A549 (cell line): ENCODE measurements at regions not wholly inside any gene's neighbourhood (a gene's known extent, or its start where the extent isn't known, plus 50 kb on each side); places are given as distances from the start of the nearest gene placed in this dataset.

ENCODE experiments used
- ATAC-seq, 2 experiments: fragments of 200-7000 bp in 1 of 2; fragments of >200 bp in 1 of 2; cut with Nextera tagmentation in 1 of 2; cut with Tn5 transposase in 1 of 2; 3 replicates each; pipeline versions ENCODE4 v1.8.0 to v1.9.1; 2018 to 2020; ENCODE audit warnings: mild to moderate bottlenecking in 1 of 2, moderate library complexity in 1 of 2
- CTCF ChIA-PET: fragments of 300-600 bp; sonication (Branson Sonifier 250); formaldehyde crosslinking; extraction: SDS; loops from one replicate; lab custom pipeline; 2021; ENCODE audit warnings: antibody characterized with exemption, inconsistent platforms; lab: Yijun Ruan, JAX
- POLR2A ChIA-PET: fragments of 350-600 bp; formaldehyde crosslinking; extraction: SDS; loops from one replicate; lab custom pipeline; 2021; ENCODE audit warnings: antibody characterized with exemption, inconsistent platforms; lab: Yijun Ruan, JAX
- DNase-seq, 2 experiments: peaks; one replicate each; pipeline versions ENCODE4 v3.0.0 to v3.0.0-alpha.2; 2011 to 2016; ENCODE audit warnings: low read depth in 1 of 2, low spot score in 1 of 2
- FAIRE-seq: peaks from 2 replicates; lab custom pipeline; 2011; peaks lifted over from hg19 to GRCh38; lab: Jason Lieb, UNC
- H3K27ac ChIP-seq, 2 experiments: fragments of >200 bp; sonication (Bioruptor Twin); formaldehyde crosslinking; 3 replicates each; pipeline ENCODE4 v1.5.1; 2016 to 2017
- H3K4me1 ChIP-seq: fragments of >200 bp; sonication (Bioruptor Twin); formaldehyde crosslinking; 3 replicates; pipeline ENCODE4 v1.6.1; 2016
- H3K4me2 ChIP-seq: fragments of >200 bp; sonication (Bioruptor Twin); formaldehyde crosslinking; 3 replicates; pipeline ENCODE4 v1.6.1; 2016
- H3K4me3 ChIP-seq: fragments of >200 bp; sonication (Bioruptor Twin); formaldehyde crosslinking; 3 replicates; pipeline ENCODE4 v1.5.1; 2016
- H3K9me3 ChIP-seq: fragments of >200 bp; sonication (Bioruptor Twin); formaldehyde crosslinking; 3 replicates; pipeline ENCODE4 v1.6.1; 2016
- CBX2 ChIP-seq: fragments of 200-600 bp; sonication (generic); IDR thresholded peaks from 2 replicates; pipeline ENCODE4 v1.6.1; 2016; ENCODE audit warnings: low read depth, mild to moderate bottlenecking, borderline replicate concordance
- CBX8 ChIP-seq: fragments of 200-600 bp; sonication (generic); IDR thresholded peaks from 2 replicates; pipeline ENCODE4 v1.6.1; 2016
- CHD4 ChIP-seq: fragments of 200-600 bp; sonication (generic); IDR thresholded peaks from 2 replicates; pipeline ENCODE4 v1.6.1; 2016; ENCODE audit warnings: antibody characterized with exemption, mild to moderate bottlenecking, borderline replicate concordance
- EHMT2 ChIP-seq: fragments of 200-600 bp; sonication (generic); IDR thresholded peaks from 2 replicates; pipeline ENCODE4 v1.6.1; 2016; ENCODE audit warnings: antibody characterized with exemption, low read depth, mild to moderate bottlenecking, moderate library complexity
- FOSB ChIP-seq: fragments of 250-450 bp; sonication (Bioruptor Pico); IDR thresholded peaks from 2 replicates; pipeline ENCODE4 v1.5.0; 2020; ENCODE audit warnings: mild to moderate bottlenecking, moderate library complexity
- FOXS1 ChIP-seq: fragments of 250-450 bp; sonication (Bioruptor Pico); IDR thresholded peaks from 2 replicates; pipeline ENCODE4 v1.5.0; 2020; ENCODE audit warnings: mild to moderate bottlenecking, moderate library complexity
- HOXA7 ChIP-seq: fragments of 250-450 bp; sonication (Bioruptor Pico); IDR thresholded peaks from 2 replicates; pipeline ENCODE4 v1.5.0; 2020; ENCODE audit warnings: mild to moderate bottlenecking, moderate library complexity
- JUN ChIP-seq, 2 experiments: fragments of >200 bp; sonication (Bioruptor Twin); formaldehyde crosslinking; IDR thresholded peaks; 2 replicates in 1 of 2; 3 replicates in 1 of 2; pipeline ENCODE4 v1.6.1; 2016 to 2017
- JUNB ChIP-seq: fragments of >200 bp; sonication (Bioruptor Twin); formaldehyde crosslinking; IDR thresholded peaks from 2 replicates; pipeline ENCODE4 v1.6.1; 2016
- RAD21 ChIP-seq, 2 experiments: fragments of >200 bp in 1 of 2; sonication (Bioruptor Twin) in 1 of 2; formaldehyde crosslinking in 1 of 2; IDR thresholded peaks in 1 of 2; conservative IDR thresholded peaks in 1 of 2; 2 replicates in 1 of 2; 3 replicates in 1 of 2; pipeline ENCODE4 v1.6.1; 2012 to 2018; ENCODE audit warnings: inconsistent platforms in 1 of 2
- RNF2 ChIP-seq: fragments of 200-600 bp; sonication (generic); IDR thresholded peaks from 2 replicates; pipeline ENCODE4 v1.6.1; 2016; ENCODE audit warnings: low read depth, mild to moderate bottlenecking, antibody characterized with exemption, moderate library complexity, borderline replicate concordance
- SMC3 ChIP-seq: fragments of >200 bp; sonication (Bioruptor Twin); formaldehyde crosslinking; IDR thresholded peaks from 3 replicates; pipeline ENCODE4 v1.6.1; 2018; ENCODE audit warnings: inconsistent platforms
- TP53 ChIP-seq: fragments of 250-450 bp; sonication (Bioruptor Pico); IDR thresholded peaks from 2 replicates; pipeline ENCODE4 v1.5.0; 2021; ENCODE audit warnings: mild to moderate bottlenecking, moderate library complexity
- ZC3H11A ChIP-seq: fragments of 450-650 bp; IDR thresholded peaks from 2 replicates; pipeline ENCODE4 v1.6.1; 2014; ENCODE audit warnings: antibody characterized with exemption, mild to moderate bottlenecking
- ZSCAN20 ChIP-seq: fragments of 250-450 bp; sonication (Bioruptor Pico); IDR thresholded peaks from 2 replicates; pipeline ENCODE4 v1.8.0; 2022; ENCODE audit warnings: mild to moderate bottlenecking, moderate library complexity
- WGBS: methylation state at CpG from one replicate; pipeline ENCODE4 v1.1.6; 2017; ENCODE audit errors: missing lambda C conversion rate; 5-methylcytosine and 5-hydroxymethylcytosine counted together
- TF ChIP-seq, protein P1 (sequence below): fragments of >200 bp; sonication (Bioruptor Twin); formaldehyde crosslinking; IDR thresholded peaks from 3 replicates; pipeline ENCODE4 v1.5.1; 2016
- TF ChIP-seq, protein P2 (sequence below): IDR thresholded peaks from 2 replicates; pipeline ENCODE4 v1.6.1; 2012; ENCODE audit warnings: low read depth, borderline replicate concordance
- TF ChIP-seq, protein P3 (sequence below): fragments of >200 bp; sonication (Bioruptor Twin); formaldehyde crosslinking; IDR thresholded peaks from 2 replicates; pipeline ENCODE4 v1.6.1; 2016

DNA sequence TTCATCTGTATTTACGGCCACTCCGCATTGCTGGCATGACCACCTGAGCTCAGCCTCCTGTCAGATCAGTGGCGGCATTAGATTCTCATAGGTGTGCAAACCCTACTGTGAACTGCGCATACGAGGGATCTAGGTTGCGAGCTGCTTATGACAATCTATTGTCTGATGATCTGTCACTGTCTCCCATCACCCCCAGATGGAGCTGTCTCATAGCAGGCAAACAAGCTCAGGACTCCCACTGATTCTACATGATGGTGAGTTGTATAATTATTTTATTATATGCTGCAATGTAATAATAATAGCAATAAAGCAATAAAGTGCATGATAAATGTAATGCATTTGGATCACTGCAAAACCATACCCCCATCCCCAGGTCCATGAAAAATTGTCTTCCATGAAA, 1172.9 kb upstream of the AUTS2 start:
- H3K4me3 ChIP-seq: no peak overlapping the region
- no peak for TF ChIP-seq TP53
- peak; percentile 56 to 60; a peak in 4 of 5 replicates for TF ChIP-seq RAD21 (conservative IDR thresholded peaks at IDR 0.05 in 1 of 2, IDR thresholded peaks at IDR 0.05 in 1 of 2)
- no peak for TF ChIP-seq CBX8
- TF ChIP-seq, protein P1, sequence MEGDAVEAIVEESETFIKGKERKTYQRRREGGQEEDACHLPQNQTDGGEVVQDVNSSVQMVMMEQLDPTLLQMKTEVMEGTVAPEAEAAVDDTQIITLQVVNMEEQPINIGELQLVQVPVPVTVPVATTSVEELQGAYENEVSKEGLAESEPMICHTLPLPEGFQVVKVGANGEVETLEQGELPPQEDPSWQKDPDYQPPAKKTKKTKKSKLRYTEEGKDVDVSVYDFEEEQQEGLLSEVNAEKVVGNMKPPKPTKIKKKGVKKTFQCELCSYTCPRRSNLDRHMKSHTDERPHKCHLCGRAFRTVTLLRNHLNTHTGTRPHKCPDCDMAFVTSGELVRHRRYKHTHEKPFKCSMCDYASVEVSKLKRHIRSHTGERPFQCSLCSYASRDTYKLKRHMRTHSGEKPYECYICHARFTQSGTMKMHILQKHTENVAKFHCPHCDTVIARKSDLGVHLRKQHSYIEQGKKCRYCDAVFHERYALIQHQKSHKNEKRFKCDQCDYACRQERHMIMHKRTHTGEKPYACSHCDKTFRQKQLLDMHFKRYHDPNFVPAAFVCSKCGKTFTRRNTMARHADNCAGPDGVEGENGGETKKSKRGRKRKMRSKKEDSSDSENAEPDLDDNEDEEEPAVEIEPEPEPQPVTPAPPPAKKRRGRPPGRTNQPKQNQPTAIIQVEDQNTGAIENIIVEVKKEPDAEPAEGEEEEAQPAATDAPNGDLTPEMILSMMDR: peak; percentile 28; the same call in 2 of the 3 replicates
- TF ChIP-seq SMC3: peak; percentile 42; the same call in 1 of the 3 replicates
- TF ChIP-seq, all 56 proteins: peak for 3
- Histone ChIP-seq H3K4me2 (no peak overlapping the region), H3K27ac (peak overlapping the region in 1 of 2 experiments; percentile 52; a peak in 3 of 6 replicates), H3K4me1 (peaks cover 9% of the 10 kb centered on the region; the same call in 2 of the 3 replicates), H3K9me3 (no peaks in the 10 kb centered on the region)
- POLR2A ChIA-PET: no interaction called here
- DNase-seq (peak in 1 of 2 experiments; percentile 46), FAIRE-seq (no peak), ATAC-seq (peak in 1 of 2 experiments; percentile 48; a peak in 1 of 6 replicates)
- CTCF ChIA-PET: interaction anchor here (1.0 to 1.5 kb wide), 2 partner anchors 10 to 33 kb away, joined by 3 to 5 read pairs; no protein-coding TSS in a partner anchor
- 99% methylated on average over 6 of the region's 6 CpGs for WGBS

DNA sequence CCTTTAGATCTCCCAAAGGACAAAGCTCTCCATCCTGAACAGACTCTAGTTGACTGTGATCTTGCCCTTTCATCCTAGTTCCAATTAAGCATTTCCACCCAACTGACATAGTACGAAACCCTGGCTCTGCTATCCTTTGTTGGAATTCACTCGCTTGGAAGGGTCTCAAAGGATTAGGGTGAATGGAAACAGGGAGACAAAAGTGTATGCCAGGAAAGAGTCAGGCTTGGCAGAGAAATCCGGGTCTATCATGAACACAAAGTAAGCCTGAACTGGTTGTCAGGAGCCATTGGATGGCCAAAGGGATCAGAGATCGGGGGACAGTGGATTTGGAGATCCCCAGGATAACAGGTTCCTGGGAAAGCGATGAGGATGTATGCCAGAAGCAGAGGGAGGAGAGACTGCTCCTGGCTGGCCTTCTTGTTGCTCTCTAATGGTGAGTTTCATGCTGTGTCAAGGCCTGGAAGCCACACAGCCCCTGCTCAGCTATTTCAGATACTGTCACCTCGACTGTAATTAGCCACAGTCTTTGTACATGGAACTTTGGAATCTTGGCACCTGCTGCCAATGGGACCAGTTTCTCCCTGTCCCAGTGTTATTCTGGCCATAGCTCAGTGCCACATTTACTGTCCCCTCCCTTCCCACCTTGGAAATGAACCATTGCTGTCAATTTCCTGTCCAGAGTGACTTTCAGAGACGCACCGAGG, 1168.7 kb upstream of the AUTS2 start:
- no peak overlapping the region for H3K4me3 ChIP-seq
- no peak for TF ChIP-seq JUN (IDR thresholded peaks at IDR 0.05)
- no peak for TF ChIP-seq ZC3H11A
- no peak for TF ChIP-seq RNF2
- TF ChIP-seq HOXA7 (CRISPR knock-in tag): no peak
- TF ChIP-seq FOSB (CRISPR knock-in tag): no peak
- TF ChIP-seq ZSCAN20 (CRISPR knock-in tag): no peak
- TF ChIP-seq, protein P2, sequence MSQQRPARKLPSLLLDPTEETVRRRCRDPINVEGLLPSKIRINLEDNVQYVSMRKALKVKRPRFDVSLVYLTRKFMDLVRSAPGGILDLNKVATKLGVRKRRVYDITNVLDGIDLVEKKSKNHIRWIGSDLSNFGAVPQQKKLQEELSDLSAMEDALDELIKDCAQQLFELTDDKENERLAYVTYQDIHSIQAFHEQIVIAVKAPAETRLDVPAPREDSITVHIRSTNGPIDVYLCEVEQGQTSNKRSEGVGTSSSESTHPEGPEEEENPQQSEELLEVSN: no peak
- TF ChIP-seq, all 56 proteins: peak for 0
- H3K4me2 ChIP-seq: no peak overlapping the region
- ATAC-seq (no peak), DNase-seq (no peak), FAIRE-seq (no peak)
- 73% methylated on average over 8 of the region's 8 CpGs for WGBS
- peaks cover 6% of the 10 kb centered on the region; the same call in 2 of the 3 replicates for H3K4me1 ChIP-seq
- CTCF ChIA-PET: no interaction called here
- no peaks in the 10 kb centered on the region for H3K9me3 ChIP-seq
- no peak overlapping the region for H3K27ac ChIP-seq
- POLR2A ChIA-PET: no interaction called here

DNA sequence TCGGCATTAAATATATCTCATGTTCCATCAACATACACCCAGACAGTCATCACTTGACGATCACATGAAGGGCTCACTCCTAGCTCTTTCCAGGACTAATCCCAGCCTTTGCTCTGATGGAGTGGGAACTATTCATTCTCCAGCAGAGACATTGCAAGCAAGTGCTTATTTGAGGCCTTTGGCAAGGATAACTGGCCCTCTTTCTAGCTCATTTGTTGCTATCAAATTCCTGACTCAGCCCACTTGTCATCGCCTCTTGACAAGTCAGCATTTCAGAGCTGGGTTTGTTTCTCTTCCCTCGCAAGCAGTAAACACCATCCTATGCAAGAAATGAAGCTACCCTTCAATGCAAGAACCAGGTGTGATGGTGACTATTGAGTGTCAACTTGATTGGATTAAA, 1165.7 kb upstream of the AUTS2 start:
- CTCF ChIA-PET: interaction anchor here (1.7 kb wide), 1 partner anchor 12 kb away, joined by 5 read pairs; no protein-coding TSS in a partner anchor
- FAIRE-seq: no peak

More for the DNA sequence above, 1165.7 kb upstream of the AUTS2 start:
- Histone ChIP-seq H3K9me3 (no peaks in the 10 kb centered on the region; the same call in 2 of the 3 replicates), H3K4me3 (no peak overlapping the region), H3K4me2 (no peak overlapping the region), H3K4me1 (no peaks in the 10 kb centered on the region), H3K27ac (no peak overlapping the region)
- DNase-seq: no peak
- TF ChIP-seq, protein P3, sequence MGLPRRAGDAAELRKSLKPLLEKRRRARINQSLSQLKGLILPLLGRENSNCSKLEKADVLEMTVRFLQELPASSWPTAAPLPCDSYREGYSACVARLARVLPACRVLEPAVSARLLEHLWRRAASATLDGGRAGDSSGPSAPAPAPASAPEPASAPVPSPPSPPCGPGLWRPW: no peak
- no peak for TF ChIP-seq CBX2
- no peak for TF ChIP-seq JUNB
- no peak for TF ChIP-seq HOXA7 (CRISPR knock-in tag)
- TF ChIP-seq EHMT2: no peak
- no peak for TF ChIP-seq FOXS1 (CRISPR knock-in tag)
- TF ChIP-seq ZC3H11A: no peak
- no peak for TF ChIP-seq CHD4
- no peak for ATAC-seq
- WGBS: 84% methylated on average over 4 of the region's 4 CpGs
- POLR2A ChIA-PET: no interaction called here
